ENCODE measurements at regions not wholly inside any gene's neighbourhood (a gene's known extent, or its start where the extent isn't known, plus 50 kb on each side); places are given as distances from the start of the nearest gene placed in this dataset.

DNA sequence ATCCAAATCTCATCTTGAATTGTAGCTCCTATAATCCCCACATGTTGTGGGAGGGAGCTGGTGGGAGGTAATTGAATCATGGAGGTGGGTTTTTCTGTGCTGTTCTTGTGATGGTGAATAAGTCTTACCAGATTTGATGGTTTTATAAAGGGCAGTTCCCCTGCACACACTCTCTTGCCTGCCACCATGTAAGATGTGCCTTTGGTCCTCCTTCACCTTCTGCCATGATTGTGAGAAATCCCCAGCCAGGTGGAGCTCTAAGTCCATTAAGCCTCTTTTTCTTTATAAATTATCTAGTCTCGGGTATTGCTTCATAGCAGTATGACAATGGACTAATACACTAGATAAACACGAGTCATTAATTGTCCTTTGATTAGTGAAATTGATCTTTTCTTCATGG is 214.5 kb upstream of the CFAP20DC start:
- H3K27ac ChIP-seq (ENCODE audit: low read length): no peak overlapping the region

DNA sequence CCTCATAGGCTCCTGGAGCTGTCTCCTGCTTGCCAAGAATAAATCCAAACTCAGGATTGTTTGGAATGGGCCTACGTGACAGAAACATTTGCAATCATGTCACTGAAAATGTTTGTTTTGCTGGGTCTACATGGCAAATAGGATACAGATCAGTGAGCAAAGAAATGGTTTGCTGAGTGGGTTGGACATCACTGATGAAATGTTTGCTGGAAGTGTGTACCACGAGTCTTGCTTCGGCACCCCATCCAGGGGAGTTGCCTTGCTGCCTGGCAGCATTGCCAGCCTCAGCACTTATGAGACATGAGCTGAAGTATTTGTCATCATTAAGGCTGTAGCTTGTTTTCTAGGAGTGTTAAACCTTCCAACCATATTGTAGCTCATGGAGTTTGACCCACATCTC is 213.3 kb upstream of the CFAP20DC start:
- Histone ChIP-seq H3K9me3 (ENCODE audit: control insufficient read depth in 1 of 2, low read length in 2 of 2) (no peaks in the 10 kb centered on the region), H3K36me3 (ENCODE audit: control insufficient read depth in 1 of 2, insufficient read depth in 2 of 2, low read length in 2 of 2) (no peaks in the 10 kb centered on the region), H3K4me1 (ENCODE audit: control insufficient read depth in 1 of 2, insufficient read depth in 2 of 2, low read length in 2 of 2) (no peaks in the 10 kb centered on the region), H3K4me3 (ENCODE audit: low read depth in 1 of 2, low read length in 2 of 2) (no peak overlapping the region), H3K27me3 (ENCODE audit: low read depth, low read length) (no peaks in the 10 kb centered on the region), H3K27ac (ENCODE audit: low read length) (no peak overlapping the region)

More for the DNA sequence above, 214.5 kb upstream of the CFAP20DC start:
- Histone ChIP-seq H3K36me3 (ENCODE audit: control insufficient read depth in 1 of 2, insufficient read depth in 2 of 2, low read length in 2 of 2) (no peaks in the 10 kb centered on the region), H3K4me1 (ENCODE audit: control insufficient read depth in 1 of 2, insufficient read depth in 2 of 2, low read length in 2 of 2) (no peaks in the 10 kb centered on the region), H3K9me3 (ENCODE audit: control insufficient read depth in 1 of 2, low read length in 2 of 2) (no peaks in the 10 kb centered on the region), H3K4me3 (ENCODE audit: low read depth in 1 of 2, low read length in 2 of 2) (no peak overlapping the region), H3K27me3 (ENCODE audit: low read depth, low read length) (no peaks in the 10 kb centered on the region)

DNA sequence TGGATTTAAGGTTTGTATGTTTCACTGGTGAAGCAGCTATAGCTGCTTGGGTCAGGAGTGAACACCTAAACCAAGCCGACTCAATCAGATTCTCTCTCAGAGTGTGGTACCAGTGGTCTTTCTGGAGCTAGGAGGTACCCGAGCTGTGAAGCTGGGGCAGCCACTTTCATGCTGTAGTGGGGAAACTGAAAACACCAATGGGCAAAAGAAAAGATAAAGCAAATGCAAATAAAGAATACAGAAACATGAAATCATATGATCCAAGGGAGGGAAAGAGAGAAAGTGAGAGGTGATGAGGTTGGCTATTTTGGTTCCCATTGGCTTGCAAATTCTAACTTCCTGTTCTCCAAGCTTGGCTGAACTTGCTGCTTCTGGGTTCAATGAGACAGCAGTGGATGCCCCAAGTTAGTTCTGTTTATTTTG is 212.3 kb upstream of the CFAP20DC start:
- H3K4me3 ChIP-seq (ENCODE audit: low read depth in 1 of 2, low read length in 2 of 2): no peak overlapping the region
- H3K9me3 ChIP-seq (ENCODE audit: control insufficient read depth in 1 of 2, low read length in 2 of 2): no peaks in the 10 kb centered on the region

DNA sequence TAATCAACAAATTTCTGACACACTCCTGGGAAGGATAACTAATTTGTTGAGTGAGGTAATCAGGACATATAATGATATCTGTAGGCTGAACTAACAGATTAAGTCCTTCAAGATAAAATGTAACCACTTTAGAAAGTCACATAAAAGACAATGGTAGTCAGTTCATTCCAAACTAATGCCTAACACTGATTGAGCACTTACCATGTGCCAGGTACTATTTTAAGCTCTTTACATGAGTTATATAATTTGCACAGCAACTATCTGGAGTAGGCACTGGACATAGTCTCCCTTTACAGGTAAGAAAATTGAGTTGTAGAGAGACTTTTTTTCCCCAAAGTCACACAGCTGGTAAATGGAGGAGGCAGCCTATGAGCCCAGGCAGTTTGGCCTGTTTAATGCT is 211.2 kb upstream of the CFAP20DC start:
- no peaks in the 10 kb centered on the region for H3K27me3 ChIP-seq (ENCODE audit: low read depth, low read length)

More for the DNA sequence above, 212.3 kb upstream of the CFAP20DC start:
- no peaks in the 10 kb centered on the region for H3K27me3 ChIP-seq (ENCODE audit: low read depth, low read length)
- H3K36me3 ChIP-seq (ENCODE audit: control insufficient read depth in 1 of 2, insufficient read depth in 2 of 2, low read length in 2 of 2): no peaks in the 10 kb centered on the region
- H3K4me1 ChIP-seq (ENCODE audit: control insufficient read depth in 1 of 2, insufficient read depth in 2 of 2, low read length in 2 of 2): no peaks in the 10 kb centered on the region
- no peak overlapping the region for H3K27ac ChIP-seq (ENCODE audit: low read length)

DNA sequence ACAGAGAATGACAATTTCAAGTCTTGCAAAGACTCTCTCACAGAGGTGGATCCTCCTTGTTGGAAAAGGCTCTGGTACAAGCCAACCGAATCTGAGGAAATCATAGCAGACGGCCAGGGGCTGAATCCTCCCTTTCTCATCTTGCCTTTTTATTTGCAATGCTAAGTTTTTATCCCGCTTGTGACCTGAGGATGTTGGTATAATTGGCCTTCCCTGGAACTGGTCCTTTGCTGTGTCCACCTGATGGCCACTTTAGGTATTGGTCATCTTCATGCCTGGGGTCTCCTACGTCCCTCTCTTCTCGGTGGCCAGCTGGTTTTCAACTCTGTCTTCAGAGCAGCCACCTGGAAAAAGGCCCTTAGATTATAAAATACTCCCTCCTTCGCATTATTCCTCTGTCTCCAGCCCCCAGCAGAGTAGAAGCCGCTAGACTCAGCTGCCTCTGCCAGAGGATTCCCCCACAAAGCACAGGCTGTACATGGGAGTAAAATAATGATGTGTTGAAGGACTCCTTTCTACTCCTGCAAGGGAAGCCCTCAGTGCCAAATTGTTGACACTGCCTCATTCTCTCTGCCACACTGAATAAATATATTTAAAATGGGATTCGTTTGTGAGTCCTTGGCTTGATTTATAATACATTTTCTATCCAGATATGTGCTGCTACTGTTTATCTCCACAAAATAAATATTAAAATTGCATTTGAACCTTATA is 208.9 kb upstream of the CFAP20DC start:
- no peaks in the 10 kb centered on the region for H3K9me3 ChIP-seq (ENCODE audit: control insufficient read depth in 1 of 2, low read length in 2 of 2)
- no peaks in the 10 kb centered on the region for H3K27me3 ChIP-seq (ENCODE audit: low read depth, low read length)
- H3K27ac ChIP-seq (ENCODE audit: low read length): no peak overlapping the region
- no peak overlapping the region for H3K4me3 ChIP-seq (ENCODE audit: low read depth in 1 of 2, low read length in 2 of 2)
- H3K4me1 ChIP-seq (ENCODE audit: control insufficient read depth in 1 of 2, insufficient read depth in 2 of 2, low read length in 2 of 2): no peaks in the 10 kb centered on the region
- H3K36me3 ChIP-seq (ENCODE audit: control insufficient read depth in 1 of 2, insufficient read depth in 2 of 2, low read length in 2 of 2): no peaks in the 10 kb centered on the region

More for the DNA sequence above, 211.2 kb upstream of the CFAP20DC start:
- Histone ChIP-seq H3K4me3 (ENCODE audit: low read depth in 1 of 2, low read length in 2 of 2) (no peak overlapping the region), H3K27ac (ENCODE audit: low read length) (no peak overlapping the region), H3K9me3 (ENCODE audit: control insufficient read depth in 1 of 2, low read length in 2 of 2) (no peaks in the 10 kb centered on the region), H3K36me3 (ENCODE audit: control insufficient read depth in 1 of 2, insufficient read depth in 2 of 2, low read length in 2 of 2) (no peaks in the 10 kb centered on the region), H3K4me1 (ENCODE audit: control insufficient read depth in 1 of 2, insufficient read depth in 2 of 2, low read length in 2 of 2) (no peaks in the 10 kb centered on the region)

DNA sequence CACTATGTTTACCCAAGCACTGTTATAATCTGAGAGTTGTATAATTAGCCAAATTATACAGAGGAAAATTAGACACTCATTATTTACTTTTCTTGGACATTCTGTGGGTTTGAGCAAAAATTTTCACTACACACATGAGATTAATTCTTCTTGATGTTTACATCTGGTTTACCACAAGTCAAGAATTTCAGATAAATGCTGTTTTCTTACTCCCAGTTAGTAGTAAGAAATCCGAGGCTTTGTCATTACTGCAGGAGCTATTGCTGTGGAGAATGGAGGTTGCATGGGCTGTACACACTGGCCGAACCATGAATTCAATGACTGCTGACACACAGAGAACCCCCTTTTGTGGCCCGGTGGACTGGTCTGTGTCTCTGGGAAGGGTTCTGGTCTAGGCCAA is 207.7 kb upstream of the CFAP20DC start:
- Histone ChIP-seq H3K4me3 (ENCODE audit: low read depth in 1 of 2, low read length in 2 of 2) (no peak overlapping the region), H3K36me3 (ENCODE audit: control insufficient read depth in 1 of 2, insufficient read depth in 2 of 2, low read length in 2 of 2) (no peaks in the 10 kb centered on the region), H3K4me1 (ENCODE audit: control insufficient read depth in 1 of 2, insufficient read depth in 2 of 2, low read length in 2 of 2) (no peaks in the 10 kb centered on the region), H3K27ac (ENCODE audit: low read length) (no peak overlapping the region), H3K9me3 (ENCODE audit: control insufficient read depth in 1 of 2, low read length in 2 of 2) (no peaks in the 10 kb centered on the region), H3K27me3 (ENCODE audit: low read depth, low read length) (no peaks in the 10 kb centered on the region)

DNA sequence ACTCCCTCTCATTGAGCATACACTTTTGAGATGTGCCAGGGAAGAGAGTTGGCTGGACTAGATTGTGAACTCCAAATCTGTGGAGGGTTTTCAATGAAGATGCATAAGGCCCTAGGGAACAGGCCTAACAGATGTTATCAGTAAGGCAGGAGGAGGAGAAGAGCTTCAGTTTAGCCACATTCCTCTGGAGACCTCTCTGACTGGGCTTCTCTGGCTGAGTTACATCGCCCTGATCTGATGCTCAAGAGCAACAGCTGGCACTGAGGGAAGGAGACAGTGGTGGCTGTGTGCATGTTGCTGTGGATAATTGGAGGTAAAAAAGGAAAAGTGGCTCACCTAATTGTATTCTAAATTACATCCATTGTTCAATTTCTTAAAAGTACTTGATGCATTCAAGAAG is 206.4 kb upstream of the CFAP20DC start:
- H3K27ac ChIP-seq (ENCODE audit: low read length): no peak overlapping the region
- H3K9me3 ChIP-seq (ENCODE audit: control insufficient read depth in 1 of 2, low read length in 2 of 2): no peaks in the 10 kb centered on the region
- no peak overlapping the region for H3K4me3 ChIP-seq (ENCODE audit: low read depth in 1 of 2, low read length in 2 of 2)
- H3K4me1 ChIP-seq (ENCODE audit: control insufficient read depth in 1 of 2, insufficient read depth in 2 of 2, low read length in 2 of 2): no peaks in the 10 kb centered on the region
- no peaks in the 10 kb centered on the region for H3K27me3 ChIP-seq (ENCODE audit: low read depth, low read length)
- H3K36me3 ChIP-seq (ENCODE audit: control insufficient read depth in 1 of 2, insufficient read depth in 2 of 2, low read length in 2 of 2): no peaks in the 10 kb centered on the region

DNA sequence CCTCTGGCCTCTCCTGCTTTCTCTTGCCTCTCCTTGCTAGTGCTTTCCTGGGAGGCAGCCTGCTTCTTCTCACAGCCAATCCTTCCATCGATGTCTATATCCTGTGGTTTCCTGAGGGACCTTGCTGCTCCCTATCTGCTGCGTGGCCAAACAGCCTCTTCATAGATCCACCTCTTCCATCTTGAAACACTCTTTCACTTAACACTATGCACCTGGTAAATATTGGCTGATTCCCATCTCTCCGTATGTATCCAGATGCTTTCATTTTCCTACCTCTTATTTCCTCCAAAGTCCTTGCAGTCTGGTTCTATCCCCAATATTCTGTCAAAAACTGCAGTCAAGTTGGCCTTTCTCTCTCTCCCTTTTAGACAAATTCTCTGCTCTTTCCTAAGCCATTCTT is 205.2 kb upstream of the CFAP20DC start:
- Histone ChIP-seq H3K27me3 (ENCODE audit: low read depth, low read length) (no peaks in the 10 kb centered on the region), H3K9me3 (ENCODE audit: control insufficient read depth in 1 of 2, low read length in 2 of 2) (no peaks in the 10 kb centered on the region), H3K36me3 (ENCODE audit: control insufficient read depth in 1 of 2, insufficient read depth in 2 of 2, low read length in 2 of 2) (no peaks in the 10 kb centered on the region), H3K27ac (ENCODE audit: low read length) (no peak overlapping the region), H3K4me3 (ENCODE audit: low read depth in 1 of 2, low read length in 2 of 2) (no peak overlapping the region), H3K4me1 (ENCODE audit: control insufficient read depth in 1 of 2, insufficient read depth in 2 of 2, low read length in 2 of 2) (no peaks in the 10 kb centered on the region)

DNA sequence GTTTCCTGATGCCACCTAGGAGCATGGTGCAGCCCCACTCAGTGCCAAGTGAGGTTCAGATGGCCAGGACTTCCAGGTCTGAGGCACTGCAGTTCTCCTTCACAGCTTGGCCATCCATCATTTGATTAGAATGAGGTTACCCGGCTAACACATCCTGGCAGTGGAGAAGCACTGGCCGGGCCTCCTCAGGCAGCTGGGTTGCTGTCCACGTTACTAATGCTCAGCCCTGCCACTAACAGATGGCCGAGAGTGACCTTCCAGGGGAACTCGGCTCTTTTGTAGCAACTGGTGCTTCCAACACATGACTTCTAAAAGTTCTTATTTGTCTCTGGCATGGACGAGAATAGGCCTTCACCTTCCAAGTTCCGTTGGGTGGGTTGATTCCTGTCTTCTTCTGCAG is 204.6 kb upstream of the CFAP20DC start:
- H3K36me3 ChIP-seq (ENCODE audit: control insufficient read depth in 1 of 2, insufficient read depth in 2 of 2, low read length in 2 of 2): no peaks in the 10 kb centered on the region
- no peak overlapping the region for H3K4me3 ChIP-seq (ENCODE audit: low read depth in 1 of 2, low read length in 2 of 2)
- no peaks in the 10 kb centered on the region for H3K27me3 ChIP-seq (ENCODE audit: low read depth, low read length)
- no peak overlapping the region for H3K27ac ChIP-seq (ENCODE audit: low read length)
- H3K9me3 ChIP-seq (ENCODE audit: control insufficient read depth in 1 of 2, low read length in 2 of 2): no peaks in the 10 kb centered on the region
- no peaks in the 10 kb centered on the region for H3K4me1 ChIP-seq (ENCODE audit: control insufficient read depth in 1 of 2, insufficient read depth in 2 of 2, low read length in 2 of 2)

DNA sequence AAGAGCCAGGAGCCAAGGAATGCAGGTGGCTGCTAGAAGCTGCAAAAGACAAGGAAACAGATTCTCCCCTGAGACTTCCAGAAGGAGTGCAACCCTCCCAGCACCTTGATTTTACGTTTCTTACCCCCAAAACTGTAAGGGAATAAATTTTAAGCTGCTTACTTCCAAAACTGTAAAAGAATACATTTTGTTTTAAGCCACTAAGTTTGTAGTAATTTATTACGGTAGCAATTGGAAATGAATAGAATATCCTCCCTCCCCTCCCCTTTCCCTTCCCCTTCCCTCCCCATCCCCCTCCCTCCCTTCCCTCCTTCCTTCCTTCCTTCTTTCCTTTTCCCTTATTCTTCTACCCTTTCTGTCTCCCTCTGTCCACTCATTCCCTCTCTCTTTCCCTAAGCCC is 203.7 kb upstream of the CFAP20DC start:
- H3K27me3 ChIP-seq (ENCODE audit: low read depth, low read length): no peaks in the 10 kb centered on the region
- H3K4me1 ChIP-seq (ENCODE audit: control insufficient read depth in 1 of 2, insufficient read depth in 2 of 2, low read length in 2 of 2): no peaks in the 10 kb centered on the region
- H3K27ac ChIP-seq (ENCODE audit: low read length): no peak overlapping the region
- no peak overlapping the region for H3K4me3 ChIP-seq (ENCODE audit: low read depth in 1 of 2, low read length in 2 of 2)
- no peaks in the 10 kb centered on the region for H3K36me3 ChIP-seq (ENCODE audit: control insufficient read depth in 1 of 2, insufficient read depth in 2 of 2, low read length in 2 of 2)
- no peaks in the 10 kb centered on the region for H3K9me3 ChIP-seq (ENCODE audit: control insufficient read depth in 1 of 2, low read length in 2 of 2)

DNA sequence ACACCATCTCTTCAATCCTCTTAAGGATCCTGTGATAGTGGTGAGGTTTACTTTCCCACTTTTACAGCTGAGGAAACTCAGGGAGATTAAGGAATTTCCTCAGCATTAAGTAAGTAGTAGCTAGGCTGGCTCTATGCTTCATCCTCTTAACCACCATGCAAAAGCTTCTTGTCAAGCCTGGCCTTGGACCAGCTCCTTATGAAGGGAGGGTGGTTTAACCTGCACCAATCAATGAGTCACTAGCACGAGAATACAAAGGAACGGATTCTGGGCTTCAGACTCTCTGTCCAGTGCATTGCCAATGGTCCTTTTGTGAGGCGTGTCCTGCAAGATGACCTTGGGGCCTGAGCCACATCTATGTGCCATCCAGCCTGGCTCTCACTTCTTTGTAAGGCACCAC is 202.0 kb upstream of the CFAP20DC start:
- Histone ChIP-seq H3K4me1 (ENCODE audit: control insufficient read depth in 1 of 2, insufficient read depth in 2 of 2, low read length in 2 of 2) (no peaks in the 10 kb centered on the region), H3K36me3 (ENCODE audit: control insufficient read depth in 1 of 2, insufficient read depth in 2 of 2, low read length in 2 of 2) (no peaks in the 10 kb centered on the region), H3K4me3 (ENCODE audit: low read depth in 1 of 2, low read length in 2 of 2) (no peak overlapping the region), H3K9me3 (ENCODE audit: control insufficient read depth in 1 of 2, low read length in 2 of 2) (no peaks in the 10 kb centered on the region), H3K27me3 (ENCODE audit: low read depth, low read length) (no peaks in the 10 kb centered on the region), H3K27ac (ENCODE audit: low read length) (no peak overlapping the region)

DNA sequence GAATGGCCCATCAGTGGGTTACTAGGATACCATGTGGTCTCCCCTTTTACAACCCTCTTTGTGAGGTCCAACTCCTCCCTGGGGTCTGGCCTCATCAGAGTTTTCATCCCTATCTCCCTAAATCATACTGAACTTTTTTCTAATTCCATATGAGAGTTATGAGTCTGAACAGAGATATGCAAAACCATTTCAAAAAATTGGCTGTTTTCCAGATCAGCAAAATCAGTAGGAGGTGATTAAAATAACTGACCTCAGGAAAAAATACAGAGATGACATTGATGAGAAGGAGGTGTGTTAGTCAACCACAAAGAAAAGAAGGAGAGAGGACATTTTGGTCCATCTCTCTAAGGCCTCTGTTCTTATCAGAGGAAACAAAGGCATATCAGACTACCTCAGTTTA is 200.8 kb upstream of the CFAP20DC start:
- H3K36me3 ChIP-seq (ENCODE audit: control insufficient read depth in 1 of 2, insufficient read depth in 2 of 2, low read length in 2 of 2): no peaks in the 10 kb centered on the region
- no peaks in the 10 kb centered on the region for H3K27me3 ChIP-seq (ENCODE audit: low read depth, low read length)
- H3K27ac ChIP-seq (ENCODE audit: low read length): no peak overlapping the region
- H3K4me3 ChIP-seq (ENCODE audit: low read depth in 1 of 2, low read length in 2 of 2): no peak overlapping the region
- no peaks in the 10 kb centered on the region for H3K9me3 ChIP-seq (ENCODE audit: control insufficient read depth in 1 of 2, low read length in 2 of 2)
- peaks cover 0 to 7% of the 10 kb centered on the region in 2 donors for H3K4me1 ChIP-seq (ENCODE audit: control insufficient read depth in 1 of 2, insufficient read depth in 2 of 2, low read length in 2 of 2)
